DMS 273 (cell line): ENCODE measurements at regions not wholly inside any gene's neighbourhood (a gene's known extent, or its start where the extent isn't known, plus 50 kb on each side); places are given as distances from the start of the nearest gene placed in this dataset.

ENCODE experiments used
- DNase-seq: peaks from one replicate; lab custom pipeline; 2025; ENCODE audit not compliant: unreplicated experiment; lab: John Stamatoyannopoulos, UW

DNA sequence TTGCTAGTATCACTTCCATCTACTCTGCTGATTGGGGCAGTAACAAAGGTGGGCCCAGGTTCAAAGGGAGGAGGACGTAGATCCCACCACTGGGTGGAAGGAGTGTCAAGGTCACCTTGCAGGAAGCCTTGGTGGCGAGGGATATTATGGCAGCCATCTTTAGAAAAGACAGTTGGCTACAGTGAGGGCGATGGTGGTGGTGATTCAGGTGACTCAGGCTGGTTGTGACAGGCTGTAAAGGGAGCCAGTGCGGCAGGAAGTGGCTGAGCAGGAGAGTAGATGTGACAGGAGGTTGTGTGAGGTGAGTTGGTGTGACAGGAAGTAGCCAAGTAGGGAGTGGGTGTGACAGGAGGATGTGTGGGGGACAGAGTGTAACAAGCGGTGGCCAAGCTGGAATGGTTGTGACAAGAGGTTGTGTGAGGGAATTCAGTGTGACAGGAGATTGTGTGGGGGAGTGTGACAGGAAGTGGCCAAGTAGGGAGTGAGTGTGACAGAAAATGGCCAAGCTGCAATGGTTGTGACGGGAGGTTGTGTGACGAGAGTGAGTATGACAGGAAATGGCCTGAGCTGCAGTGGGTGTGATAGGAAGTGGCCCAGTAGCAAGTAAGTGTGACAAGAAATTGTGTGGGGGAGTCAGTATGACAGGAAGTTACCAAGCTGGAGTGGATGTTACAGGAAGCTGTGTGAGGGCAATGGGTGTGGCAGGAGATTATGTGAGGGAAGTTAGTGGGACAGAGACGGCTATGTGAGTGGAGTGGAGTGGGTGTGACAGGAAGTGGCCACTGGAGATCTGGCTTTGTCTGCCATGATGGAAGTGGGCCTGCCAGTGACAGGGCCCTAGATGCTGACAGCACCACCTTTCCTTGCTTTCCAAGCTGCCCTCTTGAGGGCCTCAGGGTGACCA is 136.5 kb upstream of the MYL2 start:
- DNase-seq, result no peak

DNA sequence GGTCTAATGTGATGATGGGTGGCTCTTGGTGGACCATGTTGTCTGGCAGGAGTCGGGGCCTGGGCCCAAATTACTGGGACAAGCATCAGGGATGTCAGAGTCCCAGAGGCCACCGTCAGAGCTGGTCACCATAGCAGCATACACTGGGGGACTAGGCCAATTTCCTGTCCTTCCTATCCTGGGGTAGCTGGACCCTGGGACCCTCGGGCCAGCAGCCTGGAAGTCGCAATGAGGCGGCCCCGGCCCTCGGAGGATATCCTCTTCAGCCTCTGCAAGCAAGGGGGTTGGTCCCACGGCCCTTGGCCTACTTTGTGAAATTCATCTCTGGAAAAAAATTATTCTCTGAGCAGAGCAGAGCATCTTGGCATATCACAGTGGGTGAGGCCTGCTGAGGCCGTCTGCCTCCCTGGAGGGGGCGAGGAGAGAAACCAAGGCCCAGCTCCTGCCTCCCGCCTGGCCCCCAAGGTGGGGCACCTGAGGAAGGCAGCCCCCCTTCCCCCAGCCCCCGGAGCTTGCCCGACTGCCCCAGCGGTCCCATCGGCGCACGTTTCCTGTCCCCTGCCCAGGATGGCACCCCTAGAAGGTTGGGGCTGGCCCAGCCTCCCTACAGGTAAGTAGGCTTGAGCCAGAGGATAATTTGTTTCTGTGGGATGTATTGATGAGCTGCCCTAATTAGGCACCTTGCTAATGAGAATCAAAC is 135.0 kb upstream of the MYL2 start:
- DNase-seq, result no peak

DNA sequence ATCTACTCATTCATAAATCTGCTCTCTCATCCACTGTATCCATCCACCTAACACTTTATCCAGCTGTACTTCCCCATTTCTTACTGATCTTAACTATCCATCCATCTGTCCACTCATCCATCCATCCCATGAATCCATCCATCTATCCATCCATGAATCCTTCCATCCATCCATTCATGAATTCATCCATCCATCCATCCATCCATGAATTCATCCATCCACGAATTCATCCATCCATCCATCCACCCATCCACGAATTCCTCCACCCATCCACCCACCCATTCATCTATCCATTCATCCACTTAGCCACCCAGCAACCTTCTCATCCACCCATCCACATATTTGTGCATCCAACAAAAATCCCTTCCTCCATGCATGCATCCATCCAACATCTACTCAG is 128.6 kb upstream of the MYL2 start:
- DNase-seq, result no peak

DNA sequence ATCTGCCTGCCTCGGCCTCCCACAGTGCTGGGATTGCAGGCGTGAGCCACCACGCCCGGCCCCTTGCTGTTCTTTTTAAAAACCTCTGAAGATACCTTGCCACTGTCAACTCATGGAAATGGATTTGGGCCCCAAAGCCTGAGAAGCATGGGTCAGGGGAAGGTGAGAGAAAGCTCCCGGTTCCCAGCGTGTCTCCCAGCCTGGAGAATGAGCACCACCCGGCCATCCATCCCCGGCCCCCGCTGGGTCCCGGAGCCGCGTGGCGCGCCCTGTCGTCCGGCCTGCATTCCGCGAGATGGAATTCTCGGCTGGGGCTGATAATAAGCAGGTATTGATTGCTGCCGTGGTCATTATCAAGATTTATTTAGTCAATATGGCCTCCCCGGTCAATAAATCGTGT is 126.5 kb upstream of the MYL2 start:
- no peak for DNase-seq

DNA sequence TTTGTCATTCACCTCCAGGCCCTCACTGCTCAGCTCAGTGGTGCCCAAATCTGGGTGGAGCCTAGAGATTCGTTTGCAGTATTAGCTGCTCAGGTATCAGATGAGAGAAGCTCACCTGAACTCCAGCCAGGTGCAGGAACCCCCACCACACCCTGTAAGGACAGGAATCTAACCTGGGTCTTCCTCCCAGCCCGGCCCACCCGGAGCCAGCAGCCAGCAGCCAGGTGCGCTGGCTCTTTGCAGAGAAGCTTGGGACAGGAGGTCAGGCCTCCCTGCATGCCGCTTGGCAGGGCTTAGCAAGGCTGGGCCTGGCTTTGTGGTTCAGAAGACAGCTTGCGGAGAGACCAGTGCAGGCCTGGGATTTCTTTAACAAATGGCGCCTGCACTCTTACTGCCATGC is 125.6 kb upstream of the MYL2 start:
- no peak for DNase-seq

DNA sequence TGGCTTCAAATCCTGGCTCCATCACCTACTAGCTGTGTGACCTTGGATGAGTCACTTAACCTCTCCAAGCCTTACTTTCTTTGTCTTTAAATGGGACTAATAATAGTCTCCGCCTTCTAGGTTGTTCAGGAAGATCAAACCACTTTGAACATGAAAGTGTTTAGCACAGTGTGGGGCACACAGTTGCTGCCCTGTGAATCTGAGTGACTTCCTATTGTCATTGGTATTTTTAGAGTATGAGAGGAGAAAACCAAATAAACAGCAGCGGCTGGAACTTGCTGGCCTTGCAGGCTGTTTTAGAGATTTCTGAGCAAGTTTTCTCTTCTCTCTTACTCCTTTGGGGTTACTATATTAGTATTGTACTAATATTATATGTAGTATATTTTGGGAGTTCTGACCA is 120.7 kb upstream of the MYL2 start:
- DNase-seq, result no peak

DNA sequence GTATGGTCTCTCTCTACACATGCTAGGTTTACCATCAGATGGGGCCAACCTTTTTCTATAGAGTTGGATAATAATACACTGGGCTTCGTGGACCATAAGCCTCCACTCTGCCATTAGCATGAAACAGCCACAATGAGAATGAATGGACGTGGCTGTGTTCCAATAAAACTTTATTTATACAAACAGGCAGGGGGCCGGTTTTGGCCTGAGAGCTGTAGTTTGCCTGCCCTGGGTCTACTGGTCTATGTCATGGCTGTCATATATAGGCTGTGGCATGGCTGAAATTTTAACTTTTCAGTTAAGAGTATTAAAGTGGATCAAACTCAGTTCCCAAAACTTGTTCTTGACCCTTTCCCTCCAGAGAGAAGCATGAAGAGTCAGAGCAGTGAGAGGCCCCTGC is 120.3 kb upstream of the MYL2 start:
- no peak for DNase-seq

DNA sequence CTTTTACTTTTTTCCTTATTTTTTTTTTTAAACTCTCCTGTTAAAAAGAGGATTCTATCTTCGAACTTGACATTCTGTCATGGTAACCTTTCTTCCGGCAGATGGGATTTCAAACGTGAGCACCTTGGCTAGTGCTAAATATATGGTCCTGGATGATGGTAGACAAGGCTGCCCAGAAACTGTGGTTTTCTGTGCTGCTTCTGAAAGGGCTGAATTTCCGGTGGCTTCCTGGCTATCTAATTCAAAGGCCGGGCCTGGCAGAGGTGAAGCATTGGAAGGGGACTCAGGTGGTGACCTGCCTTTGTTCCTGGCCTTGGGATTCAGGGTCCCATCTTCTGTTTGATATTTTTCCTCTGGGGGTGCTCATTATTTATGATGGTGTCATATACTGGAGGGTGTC is 118.6 kb upstream of the MYL2 start:
- no peak for DNase-seq

DNA sequence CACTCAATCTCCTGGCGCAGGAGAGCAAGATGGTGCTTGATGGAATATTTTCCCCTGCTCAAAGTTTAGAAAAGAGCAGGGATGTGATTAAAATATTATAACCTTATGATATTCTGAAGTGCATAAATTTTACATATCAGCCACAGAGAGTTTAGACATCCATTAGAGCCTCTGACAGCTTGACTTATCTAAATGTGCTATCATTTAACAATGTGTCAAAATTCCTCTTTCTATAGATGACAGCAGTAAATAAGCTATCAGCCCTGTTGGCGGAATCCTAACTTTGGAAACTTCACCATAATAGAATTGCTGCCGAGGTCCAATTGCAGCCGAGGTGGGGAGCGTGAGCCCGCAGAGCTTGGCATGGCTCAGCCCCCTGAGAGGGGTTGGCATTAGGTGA is 117.7 kb upstream of the MYL2 start:
- no peak for DNase-seq

DNA sequence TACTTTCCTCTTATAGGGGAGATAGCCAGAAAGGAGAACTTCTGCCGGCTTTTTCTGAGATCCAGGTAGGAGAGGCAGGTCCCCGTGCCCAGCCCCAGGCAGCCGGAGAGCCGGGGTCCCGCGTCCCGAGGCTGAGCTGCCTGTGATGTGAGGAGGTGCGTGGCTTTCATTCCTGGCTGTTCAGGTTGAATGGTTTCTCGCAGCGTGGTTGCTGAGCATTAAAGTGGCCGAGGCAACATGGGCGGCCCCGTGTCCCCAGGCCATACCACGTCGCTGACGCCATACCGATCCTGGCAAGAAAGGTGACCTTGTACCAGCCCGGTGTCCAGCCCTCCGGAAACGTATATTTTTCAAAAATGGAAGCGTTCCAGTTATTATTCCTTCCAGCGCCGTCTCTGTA is 116.7 kb upstream of the MYL2 start:
- no peak for DNase-seq

DNA sequence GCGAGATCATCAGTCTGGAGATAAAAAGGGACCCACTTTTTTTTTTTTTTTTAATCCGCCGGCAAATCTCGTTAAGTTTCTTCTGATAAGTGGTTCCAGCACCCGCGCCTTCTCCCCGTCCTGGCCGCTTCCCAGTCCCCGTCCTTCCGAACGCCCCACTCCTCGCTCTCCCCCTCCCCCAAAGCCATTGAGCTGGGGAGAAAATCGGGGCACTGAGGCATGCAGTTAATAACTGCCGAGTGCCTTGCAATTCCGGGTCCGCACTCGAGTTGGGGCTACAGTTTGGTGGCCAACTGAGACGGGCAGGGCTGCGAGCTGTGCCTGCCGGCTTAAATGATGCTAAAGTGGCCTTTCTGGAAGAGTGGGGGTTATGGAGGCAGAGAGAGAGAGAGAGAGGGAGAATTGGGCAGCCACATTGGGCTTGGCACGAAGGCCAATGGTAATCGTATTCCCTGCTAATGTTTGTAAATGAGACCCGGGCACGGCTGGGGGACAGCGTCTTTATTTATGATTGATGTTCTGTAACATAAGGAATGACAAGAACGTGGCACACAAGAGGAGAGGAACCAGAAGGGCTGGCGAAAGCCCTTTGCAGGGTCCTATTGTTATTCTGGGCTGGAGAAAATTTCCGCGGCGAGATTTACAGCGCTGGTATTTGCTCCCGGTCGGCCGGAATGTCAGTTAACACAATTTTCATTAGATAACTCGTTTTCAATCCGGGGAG is 115.4 kb upstream of the MYL2 start:
- peak; percentile 38 for DNase-seq

DNA sequence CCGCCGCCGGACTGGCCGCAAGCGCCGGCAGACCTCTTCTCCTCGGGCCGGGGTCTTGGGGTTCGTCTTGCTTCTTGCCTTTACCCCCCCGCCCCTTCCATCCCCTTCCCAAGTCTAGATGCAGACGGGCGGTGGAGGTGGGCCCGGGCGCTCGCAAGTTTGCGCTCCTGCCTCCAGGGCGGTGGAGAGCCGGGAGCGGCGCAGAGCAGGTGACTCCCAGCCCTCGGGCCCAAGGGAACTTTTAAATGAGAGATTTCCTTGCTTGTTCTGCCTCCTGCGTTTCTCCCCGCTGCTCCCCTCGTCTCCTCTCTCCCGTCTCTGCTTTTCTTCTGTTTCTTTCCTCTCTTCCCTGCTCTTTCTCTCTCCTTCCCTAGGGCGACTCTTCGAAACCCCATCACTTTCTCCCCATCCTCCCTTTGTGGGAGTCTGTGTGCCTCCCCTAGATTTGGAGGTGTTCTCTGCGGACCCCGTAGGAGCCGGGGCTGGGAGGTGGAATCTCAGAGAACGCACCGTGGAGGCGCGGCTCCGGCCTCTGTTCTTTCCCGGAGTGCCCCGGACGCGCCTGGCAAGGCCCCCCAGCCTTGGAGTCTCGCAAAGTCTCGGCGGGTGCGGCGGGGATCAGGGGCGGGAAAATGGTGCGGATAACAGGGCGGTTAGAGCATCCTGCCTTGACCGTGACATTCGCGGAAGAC is 114.7 kb upstream of the MYL2 start:
- peak; percentile 58 for DNase-seq

DNA sequence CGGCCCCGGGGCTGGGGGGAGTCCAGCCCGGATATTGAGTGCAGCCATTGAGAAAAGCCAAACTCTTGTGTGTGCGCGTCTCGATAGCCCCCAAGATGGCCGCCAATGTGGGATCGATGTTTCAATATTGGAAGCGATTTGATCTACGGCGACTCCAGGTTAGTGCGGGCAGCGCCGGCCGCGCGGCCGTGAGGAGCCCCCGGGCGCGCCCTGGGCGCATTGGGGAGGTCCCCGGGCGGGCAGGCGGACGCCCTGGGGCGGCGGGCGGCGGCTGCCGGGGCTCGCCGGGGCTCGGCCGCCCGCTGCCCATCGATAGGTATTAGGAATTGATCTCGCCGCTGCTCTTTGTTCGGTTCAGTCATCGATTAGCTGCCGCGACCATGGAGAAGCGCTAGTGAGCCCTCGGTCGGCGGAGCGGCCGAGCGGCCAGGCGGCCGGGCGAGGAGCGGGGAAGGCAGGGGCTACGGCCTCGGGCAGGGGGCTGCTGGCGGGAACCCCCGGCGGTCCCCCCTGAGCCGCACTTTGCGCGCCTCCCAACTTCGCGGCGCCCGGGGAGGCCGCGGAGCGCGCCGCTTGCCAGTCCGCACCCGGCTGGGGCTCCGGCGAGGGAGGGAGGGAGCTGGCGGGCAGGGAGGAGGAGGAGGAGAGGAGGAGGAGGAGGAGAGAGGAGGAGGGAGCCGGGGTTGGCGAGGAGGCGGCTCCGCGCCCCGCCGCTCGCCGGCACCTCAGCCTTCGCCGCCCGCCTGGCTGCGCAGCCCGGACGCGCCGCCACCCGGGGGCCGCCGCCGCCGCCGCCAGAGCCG is 113.9 kb upstream of the MYL2 start, which contains the start of gene CUX2:
Gene CUX2, plus strand, starts transcription at position 83 of the 803 bp plus-strand sequence.
- DNase-seq, result peak; percentile 58

DNA sequence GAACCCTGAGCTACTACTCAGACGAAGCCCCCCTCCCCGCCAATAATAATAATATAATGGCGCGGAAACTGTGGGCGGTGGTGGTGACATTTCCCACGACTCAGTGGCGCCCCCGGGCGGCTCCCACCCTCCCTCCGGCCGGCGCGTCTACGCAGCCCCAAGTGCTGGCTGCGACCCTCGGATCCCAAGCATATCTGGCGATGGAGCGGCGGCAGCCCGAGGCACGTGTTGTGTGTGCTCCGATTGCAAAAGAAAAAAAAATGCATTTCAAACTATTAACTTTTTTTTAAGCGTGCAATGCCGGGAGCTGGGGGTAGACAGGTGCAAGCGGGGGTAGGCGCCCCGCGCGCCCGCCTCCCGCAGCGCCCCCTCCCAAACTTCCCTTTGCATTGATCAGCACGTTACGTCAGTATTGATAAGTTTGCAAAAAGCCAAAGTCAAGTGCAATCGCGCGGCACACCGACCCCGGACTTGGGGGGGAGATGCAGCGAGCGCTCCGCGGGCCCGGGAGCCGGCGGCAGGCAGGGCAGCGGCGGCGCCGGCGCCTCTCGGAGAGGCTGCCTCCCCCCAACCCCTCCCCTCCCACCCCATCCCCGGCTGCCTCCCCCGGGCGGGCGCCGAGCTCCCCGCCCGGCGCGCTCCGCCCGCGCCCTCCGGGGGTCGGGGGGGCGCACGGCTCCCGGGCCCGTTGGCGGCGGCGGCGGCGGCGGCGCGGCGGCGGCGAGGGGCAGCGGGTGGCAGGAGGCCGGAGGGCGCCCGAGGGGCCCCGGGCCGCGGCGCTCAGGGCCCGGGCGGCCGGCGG is 113.1 kb upstream of the MYL2 start:
- DNase-seq, result peak; percentile 52

DNA sequence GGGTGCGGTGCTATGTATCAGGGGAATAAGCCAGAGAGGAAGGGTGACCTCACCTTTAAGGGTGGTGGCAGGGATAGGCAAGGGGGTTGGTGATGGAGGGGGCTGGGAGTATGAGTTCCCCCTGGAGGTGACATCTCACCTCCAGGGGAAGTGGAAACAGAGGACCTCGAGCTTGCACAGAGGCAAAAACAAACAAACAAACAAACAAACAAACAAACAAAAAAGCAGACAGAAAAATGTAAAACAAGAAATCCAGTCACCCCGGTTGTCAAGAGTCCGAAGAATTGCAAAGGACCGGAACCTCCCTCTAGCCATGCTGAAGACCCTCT is 112.2 kb upstream of the MYL2 start:
- no peak for DNase-seq

DNA sequence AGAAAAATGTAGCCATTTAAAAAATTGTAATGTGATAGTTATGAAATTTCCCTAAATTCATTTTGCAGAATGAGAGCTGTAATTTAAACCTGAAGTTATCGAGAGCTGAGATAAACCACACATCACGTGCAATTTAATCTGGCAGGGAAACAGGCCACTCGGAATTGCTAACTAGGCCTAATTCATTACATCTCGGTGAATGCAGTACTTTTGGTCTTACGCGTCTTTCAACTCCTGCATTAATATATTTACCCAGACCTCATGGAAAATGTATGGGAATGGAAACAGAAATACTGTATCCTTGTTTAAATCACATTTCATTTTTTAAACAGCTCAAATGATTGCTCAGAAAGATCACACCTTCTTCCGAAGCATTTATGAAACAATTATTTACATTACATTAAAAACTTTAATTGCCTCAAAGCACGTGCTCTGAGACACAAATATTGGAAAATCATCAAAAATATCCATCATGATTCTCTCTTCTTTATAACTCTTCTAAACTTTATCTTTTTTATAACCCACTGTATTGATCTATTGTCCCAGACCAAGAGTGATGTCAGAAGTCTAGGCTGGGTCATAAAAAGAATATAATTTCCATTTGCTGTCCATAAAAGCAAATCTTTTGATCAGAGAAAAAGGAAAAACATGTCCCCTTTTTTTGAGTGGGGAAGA is 111.7 kb upstream of the MYL2 start:
- no peak for DNase-seq

DNA sequence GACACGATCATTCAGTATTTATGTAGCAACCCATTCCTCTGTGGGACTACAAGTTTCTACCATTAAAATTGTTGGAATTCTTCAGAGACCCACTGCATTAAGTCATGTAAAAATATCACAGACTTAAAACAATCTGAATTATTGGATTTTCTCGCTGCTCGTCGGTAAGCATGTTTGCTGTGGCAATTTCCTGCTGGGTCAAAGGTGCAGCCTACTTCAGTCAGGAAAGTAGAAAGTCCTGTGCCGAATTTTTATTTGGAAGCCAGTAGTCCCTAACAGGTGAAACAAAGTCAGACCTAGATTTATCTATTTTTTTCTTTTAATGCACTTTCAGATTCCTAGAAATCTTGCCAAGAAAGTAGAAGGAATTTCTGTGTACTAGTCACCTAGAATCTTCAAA is 110.4 kb upstream of the MYL2 start:
- no peak for DNase-seq

DNA sequence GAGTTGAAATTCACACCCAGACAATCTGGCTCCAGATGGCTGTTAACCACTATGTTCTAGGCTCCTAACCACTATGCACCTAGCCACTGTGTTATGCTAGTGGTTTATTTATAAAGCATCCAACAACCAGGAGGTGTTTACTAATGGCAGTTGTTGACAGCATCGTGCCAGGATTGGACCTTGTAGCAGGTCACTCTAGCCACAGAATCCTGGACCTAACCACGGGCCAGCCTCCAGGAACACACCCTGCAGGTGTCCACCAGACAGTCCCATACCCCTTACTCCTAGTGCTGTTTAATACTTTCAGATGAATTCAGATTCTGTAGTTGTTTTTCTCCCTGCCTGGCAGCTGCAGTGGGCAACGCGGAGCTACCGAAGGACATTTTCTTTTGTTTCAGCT is 109.4 kb upstream of the MYL2 start:
- peak; percentile 7 for DNase-seq

DNA sequence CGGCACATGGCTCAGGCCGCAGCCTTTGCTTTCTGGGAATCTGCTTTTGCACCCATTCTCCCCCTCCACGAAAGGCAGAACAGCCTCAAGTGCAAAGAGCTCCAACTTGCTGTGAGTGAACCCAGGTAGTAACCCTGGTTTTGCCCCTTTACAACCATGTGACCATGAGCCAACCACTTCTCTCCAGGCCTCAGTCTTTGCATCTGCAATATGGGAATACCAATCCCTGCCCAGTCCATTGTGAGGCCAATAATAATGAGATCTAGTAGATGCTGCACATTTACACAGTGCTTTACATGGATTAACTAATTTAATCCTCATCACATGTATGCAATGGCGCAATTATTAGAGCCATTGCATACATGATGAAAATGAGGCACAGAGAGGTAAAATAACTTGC is 108.9 kb upstream of the MYL2 start:
- no peak for DNase-seq
